ENCODE measurements at regions not wholly inside any gene's neighbourhood (a gene's known extent, or its start where the extent isn't known, plus 50 kb on each side); places are given as distances from the start of the nearest gene placed in this dataset.

DNA sequence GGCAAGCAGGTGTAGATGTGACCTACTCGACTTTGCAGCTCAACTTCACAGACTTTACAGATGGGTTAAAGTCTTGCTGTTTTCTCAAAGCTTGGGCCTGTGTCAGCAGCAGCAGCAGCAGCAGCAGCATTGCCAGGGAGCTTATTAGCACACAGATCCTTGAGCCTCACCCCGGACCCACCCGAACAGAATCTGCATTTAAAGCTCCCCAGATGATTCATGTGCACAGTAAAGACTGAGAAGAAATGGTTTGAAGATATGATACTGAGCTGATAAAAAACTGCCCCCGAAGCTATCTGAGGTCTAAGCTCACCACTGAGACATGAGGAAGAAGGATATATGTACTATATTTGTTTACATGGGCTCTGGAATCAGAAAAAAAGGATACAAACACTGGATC is 231.7 kb downstream of the ARPP21 start:
- TF ChIP-seq, protein P1, sequence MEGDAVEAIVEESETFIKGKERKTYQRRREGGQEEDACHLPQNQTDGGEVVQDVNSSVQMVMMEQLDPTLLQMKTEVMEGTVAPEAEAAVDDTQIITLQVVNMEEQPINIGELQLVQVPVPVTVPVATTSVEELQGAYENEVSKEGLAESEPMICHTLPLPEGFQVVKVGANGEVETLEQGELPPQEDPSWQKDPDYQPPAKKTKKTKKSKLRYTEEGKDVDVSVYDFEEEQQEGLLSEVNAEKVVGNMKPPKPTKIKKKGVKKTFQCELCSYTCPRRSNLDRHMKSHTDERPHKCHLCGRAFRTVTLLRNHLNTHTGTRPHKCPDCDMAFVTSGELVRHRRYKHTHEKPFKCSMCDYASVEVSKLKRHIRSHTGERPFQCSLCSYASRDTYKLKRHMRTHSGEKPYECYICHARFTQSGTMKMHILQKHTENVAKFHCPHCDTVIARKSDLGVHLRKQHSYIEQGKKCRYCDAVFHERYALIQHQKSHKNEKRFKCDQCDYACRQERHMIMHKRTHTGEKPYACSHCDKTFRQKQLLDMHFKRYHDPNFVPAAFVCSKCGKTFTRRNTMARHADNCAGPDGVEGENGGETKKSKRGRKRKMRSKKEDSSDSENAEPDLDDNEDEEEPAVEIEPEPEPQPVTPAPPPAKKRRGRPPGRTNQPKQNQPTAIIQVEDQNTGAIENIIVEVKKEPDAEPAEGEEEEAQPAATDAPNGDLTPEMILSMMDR (IDR thresholded peaks at IDR 0.05), result no peak
- TF ChIP-seq POLR2A (IDR thresholded peaks at IDR 0.05), result no peak
- no peak for TF ChIP-seq POLR2AphosphoS5 (IDR thresholded peaks at IDR 0.05)

Measured in transverse colon (tissue), 4 donors.